ENCODE measurements at regions not wholly inside any gene's neighbourhood (a gene's known extent, or its start where the extent isn't known, plus 50 kb on each side); places are given as distances from the start of the nearest gene placed in this dataset.
"Not testable (repeated sequence)": the region's sequence is repeated elsewhere in the genome, so short reads cannot be mapped to it uniquely, and the experiment has no call there.

GRCh38 chr14:104230946-104231345 lies 92.6 kb downstream of the KIF26A start:
- no peak for DNase-seq (ENCODE audit: low read depth in 2 of 3, low spot score in 1 of 3)

DNA sequence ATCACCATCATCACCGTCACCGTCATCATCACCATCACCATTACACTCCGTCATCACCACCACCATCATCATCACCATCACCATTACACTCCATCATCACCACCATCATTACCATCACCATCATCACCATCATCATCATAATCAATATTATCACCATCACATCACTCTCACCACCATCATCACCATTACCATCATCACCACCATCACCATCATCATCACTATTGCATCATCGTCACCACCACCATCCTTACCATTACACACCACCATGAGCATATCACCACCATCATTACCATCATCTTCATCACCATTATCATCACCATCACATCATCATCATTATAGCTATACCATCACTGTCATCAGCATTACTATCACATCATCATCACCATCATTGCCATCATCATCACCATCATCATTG lies 93.7 kb downstream of the KIF26A start:
- no peak for DNase-seq (ENCODE audit: low read depth in 2 of 3, low spot score in 1 of 3)

GRCh38 chr14:104234007-104234786 lies 95.8 kb downstream of the KIF26A start:
- DNase-seq (ENCODE audit: low read depth in 2 of 3, low spot score in 1 of 3), result not testable (repeated sequence)

GRCh38 chr14:104235686-104236085 lies 97.3 kb downstream of the KIF26A start:
- DNase-seq (ENCODE audit: low read depth in 2 of 3, low spot score in 1 of 3), result no peak

GRCh38 chr14:104237651-104238423 lies 99.5 kb downstream of the KIF26A start:
- DNase-seq (ENCODE audit: low read depth in 2 of 3, low spot score in 1 of 3), result no peak

- DNase-seq (ENCODE audit: low read depth in 2 of 3, low spot score in 1 of 3), result no peak
Observed at GRCh38 chr14:104238424-104239184, 100.2 kb downstream of the KIF26A start.

- DNase-seq (ENCODE audit: low read depth in 2 of 3, low spot score in 1 of 3), result no peak
Observed at GRCh38 chr14:104239185-104239775, 100.9 kb downstream of the KIF26A start.

DNA sequence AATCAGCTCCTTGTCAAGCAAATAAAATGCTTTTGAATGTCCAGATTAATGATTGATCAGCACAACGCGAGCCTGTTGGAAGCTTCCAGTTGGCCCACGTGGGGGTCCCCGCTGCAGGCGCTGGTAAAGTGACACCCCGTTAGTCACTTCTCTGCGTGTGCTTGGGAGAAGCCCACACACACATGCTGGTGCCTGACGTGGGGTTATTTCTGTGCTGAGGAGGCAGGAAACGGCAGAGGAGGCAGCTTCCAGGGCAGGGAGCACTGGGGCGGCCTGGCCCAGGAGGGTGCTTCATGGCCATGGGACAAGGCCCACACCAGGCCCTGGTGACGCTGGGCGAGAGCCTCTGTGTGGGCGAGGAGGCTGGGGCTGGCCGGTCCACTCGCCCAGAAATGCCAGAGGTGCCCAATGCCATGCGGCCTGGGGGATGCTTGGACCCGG lies 101.5 kb downstream of the KIF26A start:
- no peak for DNase-seq (ENCODE audit: low read depth in 2 of 3, low spot score in 1 of 3)

DNA sequence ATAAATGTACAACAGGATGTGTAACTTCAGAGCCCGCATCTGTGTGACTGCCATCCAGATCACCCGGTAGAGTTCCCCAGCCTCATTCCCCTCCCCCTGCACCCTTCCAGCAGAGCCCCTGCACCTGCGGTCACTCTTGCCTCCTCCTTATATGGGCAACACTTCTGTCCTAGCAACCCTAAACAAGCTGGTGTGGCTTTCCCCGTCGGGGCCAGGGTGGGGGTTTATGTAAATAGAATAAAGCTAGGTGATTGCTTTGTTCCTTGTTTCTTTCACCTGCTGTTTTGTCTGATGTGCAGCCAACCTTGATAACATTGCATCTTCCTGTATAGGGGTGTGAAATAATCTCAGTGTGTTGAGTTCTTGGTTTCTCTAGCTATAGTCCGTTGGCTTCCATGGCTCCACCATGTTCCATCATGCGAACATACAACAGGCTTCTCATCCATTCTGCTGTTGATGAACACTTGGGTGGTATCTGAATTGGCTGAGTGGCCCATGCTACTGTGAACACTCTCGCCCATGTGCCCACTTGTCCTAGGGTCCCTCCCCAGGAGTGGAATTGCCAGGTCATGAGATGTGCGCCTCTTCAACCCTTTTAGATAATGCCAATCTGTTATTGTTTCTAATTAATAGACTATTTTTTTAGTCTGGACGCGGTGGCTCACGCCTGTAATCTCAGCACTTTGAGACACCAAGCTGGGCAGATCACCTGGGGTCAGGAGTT lies 102.2 kb downstream of the KIF26A start:
- no peak for DNase-seq (ENCODE audit: low read depth in 2 of 3, low spot score in 1 of 3)

DNA sequence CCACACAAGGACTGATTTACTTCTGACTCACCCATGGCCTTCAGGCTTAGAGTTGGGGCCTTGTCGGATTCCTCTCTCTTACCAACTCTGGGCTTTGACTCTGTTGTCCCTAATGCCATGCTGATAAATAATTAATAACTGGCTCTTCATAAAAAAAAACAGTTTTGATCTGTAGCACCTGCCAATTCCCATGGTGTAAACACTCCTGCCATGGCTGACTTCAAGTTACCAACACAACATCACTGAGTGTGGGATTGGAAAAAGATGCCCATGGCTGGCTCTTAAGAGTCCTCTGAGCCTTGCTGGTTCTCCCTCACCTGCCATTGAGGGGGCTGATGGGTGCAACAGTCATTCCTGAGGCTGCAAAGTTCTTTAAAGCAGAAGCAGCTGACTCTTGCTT lies 104.8 kb downstream of the KIF26A start:
- no peak for DNase-seq (ENCODE audit: low read depth in 2 of 3, low spot score in 1 of 3)

- no peak for DNase-seq (ENCODE audit: low read depth in 2 of 3, low spot score in 1 of 3)
Observed at GRCh38 chr14:104244221-104245011, 106.0 kb downstream of the KIF26A start.

GRCh38 chr14:104245075-104245474 lies 106.7 kb downstream of the KIF26A start:
- DNase-seq (ENCODE audit: low read depth in 2 of 3, low spot score in 1 of 3), result no peak

- DNase-seq (ENCODE audit: low read depth in 2 of 3, low spot score in 1 of 3), result no peak
Observed at GRCh38 chr14:104245723-104246122, 107.3 kb downstream of the KIF26A start.

DNA sequence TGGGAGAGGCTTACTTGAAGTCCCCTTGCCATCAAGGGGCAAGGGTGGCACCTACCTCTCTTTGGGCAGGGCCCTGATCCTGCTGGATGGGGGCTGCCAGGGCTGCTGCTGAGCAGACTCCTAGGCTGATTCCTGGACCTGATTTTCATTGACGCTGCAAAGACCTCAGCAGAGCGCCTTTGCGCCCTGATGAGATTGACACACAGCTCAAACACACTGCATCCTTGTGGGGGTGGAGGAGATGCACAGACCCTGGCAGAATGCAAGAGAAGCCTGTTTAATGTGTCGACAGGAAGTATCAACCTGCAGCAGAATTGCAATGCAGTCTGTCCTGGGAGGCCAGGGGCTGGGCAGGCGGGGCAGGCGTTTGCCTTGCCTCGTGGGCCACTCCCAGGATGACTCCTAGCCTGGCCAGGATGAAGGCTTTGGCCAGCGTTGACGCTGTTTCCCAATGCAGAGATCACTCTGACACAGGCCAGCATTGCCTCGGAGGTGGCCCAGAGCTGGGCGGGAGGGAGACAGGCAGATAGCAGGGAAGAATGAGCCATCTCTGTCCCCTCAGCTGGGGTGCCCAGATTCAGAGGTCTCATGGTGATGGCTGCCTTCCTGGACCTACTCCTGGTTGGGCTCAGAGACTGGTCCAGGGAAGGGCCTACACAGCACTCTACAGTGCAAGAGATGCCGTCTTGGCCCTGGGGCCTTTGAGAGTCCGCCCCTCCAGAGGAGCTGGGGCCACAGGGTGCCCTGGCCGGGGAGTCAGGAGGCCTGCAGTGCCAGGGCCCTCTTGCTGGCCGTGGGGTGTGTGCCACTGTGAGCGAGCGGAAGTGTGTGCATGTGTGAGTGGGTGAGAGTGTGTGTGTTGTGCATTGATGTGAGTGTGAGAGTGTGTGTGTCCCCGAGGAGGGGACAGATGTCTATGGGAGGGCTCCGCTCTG lies 108.3 kb downstream of the KIF26A start:
- DNase-seq (ENCODE audit: low read depth in 2 of 3, low spot score in 1 of 3), result no peak

- DNase-seq (ENCODE audit: low read depth in 2 of 3, low spot score in 1 of 3), result no peak
Observed at GRCh38 chr14:104247336-104248202, 109.2 kb downstream of the KIF26A start.

DNA sequence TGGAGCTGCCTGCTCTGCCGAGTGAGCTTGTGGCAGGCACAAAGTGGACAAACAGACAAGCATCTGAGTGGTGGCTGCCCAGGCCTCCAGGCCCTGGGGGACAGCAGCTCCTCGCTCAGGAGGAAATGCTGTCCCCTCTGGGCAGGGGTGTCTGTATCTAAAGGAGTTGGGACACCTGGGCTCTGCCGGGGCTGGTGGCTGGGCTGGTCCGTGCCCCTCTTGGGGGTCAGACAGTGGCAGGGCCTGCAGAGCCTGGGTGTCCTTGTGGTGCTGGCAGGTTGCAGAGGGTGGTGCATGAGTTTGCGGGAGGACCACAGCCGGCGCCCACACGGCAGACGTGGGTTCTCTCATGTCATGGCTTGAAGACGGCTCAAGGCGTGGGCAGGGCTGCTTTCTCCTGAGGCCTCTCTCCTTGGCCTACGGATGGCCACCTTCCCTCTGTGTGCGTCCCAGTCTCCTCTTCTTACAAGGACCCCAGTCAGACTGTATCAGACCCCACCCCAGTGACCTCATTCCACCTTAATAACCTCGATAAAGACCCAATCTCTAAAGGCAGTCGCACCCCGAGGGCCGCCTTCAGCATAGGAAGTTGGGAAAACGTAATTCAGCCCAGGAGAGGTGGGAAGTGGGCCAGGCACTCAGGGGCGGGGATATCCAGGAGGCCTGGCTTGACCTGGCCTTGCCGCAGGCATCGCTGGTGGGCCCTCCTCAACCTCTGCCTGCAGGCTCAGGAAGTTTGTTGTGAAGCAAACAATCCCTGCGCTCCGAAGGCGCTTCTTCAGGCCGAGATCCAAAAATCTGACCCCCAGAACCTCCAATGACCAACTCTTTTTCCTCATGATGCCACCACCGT lies 110.0 kb downstream of the KIF26A start:
- DNase-seq (ENCODE audit: low read depth in 2 of 3, low spot score in 1 of 3), result no peak

- no peak for DNase-seq (ENCODE audit: low read depth in 2 of 3, low spot score in 1 of 3)
Observed at GRCh38 chr14:104249089-104249488, 110.7 kb downstream of the KIF26A start.

Measured in stimulated activated CD4-positive, alpha-beta T cell treated with anti-CD3 and anti-CD28 coated beads, Interleukin-12 subunit alpha, Interleukin-12 subunit beta, amount 100 ng/mL, for 48 hours (primary cell).